Thoracic aorta (tissue), 2 donors: ENCODE measurements at regions not wholly inside any gene's neighbourhood (a gene's known extent, or its start where the extent isn't known, plus 50 kb on each side); places are given as distances from the start of the nearest gene placed in this dataset.

Experiments
- ATAC-seq: fragments of 150-250 bp; one replicate; pipeline ENCODE4 v1.8.0; 2017; ENCODE audit warnings: low read depth; ENCODE audit not compliant: insufficient number of reproducible peaks, low FRiP score
- DNase-seq: peaks from one replicate; pipeline ENCODE4 v3.0.0-alpha.2; 2020; ENCODE audit warnings: low spot score
- H3K27ac ChIP-seq, 2 donors: fragments of 200-600 bp; sonication (generic); 1 replicate in 1 of 2; 2 replicates in 1 of 2; pipeline ENCODE4 v1.5.1; 2016; ENCODE audit warnings: mild to moderate bottlenecking in 2 of 2, moderate library complexity in 2 of 2
- H3K27me3 ChIP-seq: fragments of 200-600 bp; sonication (generic); replicated peaks from 2 replicates; pipeline ENCODE4 v1.6.0; 2016; ENCODE audit warnings: mild to moderate bottlenecking; ENCODE audit not compliant: insufficient read depth
- H3K36me3 ChIP-seq: fragments of 200-600 bp; sonication (generic); one replicate; pipeline ENCODE4 v1.5.1; 2016
- H3K4me1 ChIP-seq, 2 donors: fragments of 200-600 bp; sonication (generic); 1 replicate in 1 of 2; 2 replicates in 1 of 2; pipeline versions ENCODE4 v1.5.1 to v1.6.0; 2016; ENCODE audit warnings: low read depth in 2 of 2, mild to moderate bottlenecking in 1 of 2; ENCODE audit not compliant: control insufficient read depth in 1 of 2
- H3K4me3 ChIP-seq: fragments of 200-600 bp; sonication (generic); 2 replicates; pipeline ENCODE4 v1.5.1; 2016; ENCODE audit warnings: mild to moderate bottlenecking
- H3K9me3 ChIP-seq: fragments of 200-600 bp; sonication (generic); 2 replicates; pipeline ENCODE4 v1.5.1; 2016
- TF ChIP-seq, protein P1 (sequence below): fragments of 200-600 bp; sonication (generic); IDR thresholded peaks from one replicate; pipeline ENCODE4 v1.5.1; 2019; ENCODE audit warnings: antibody characterized with exemption

DNA sequence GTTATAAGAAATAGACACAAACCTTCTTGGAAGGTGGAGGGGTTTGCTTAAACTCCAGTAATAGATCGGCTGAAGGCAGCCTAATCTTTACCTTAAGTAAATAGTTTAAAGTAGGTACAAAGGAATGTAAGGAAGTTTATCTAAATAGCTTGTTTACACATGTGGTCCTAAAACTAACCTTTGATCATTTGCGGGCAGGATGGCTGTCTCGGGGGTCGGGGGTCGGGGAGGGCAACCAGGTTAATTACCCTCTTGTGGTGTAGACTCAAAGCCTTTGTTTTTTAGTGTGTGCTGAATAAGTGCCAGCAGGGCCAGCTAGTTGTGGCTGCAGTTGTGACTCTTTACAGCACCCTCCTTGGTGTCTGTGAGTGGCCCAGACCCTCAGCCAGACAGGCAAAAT lies 256.9 kb upstream of the SESN3 start:
- TF ChIP-seq, protein P1, sequence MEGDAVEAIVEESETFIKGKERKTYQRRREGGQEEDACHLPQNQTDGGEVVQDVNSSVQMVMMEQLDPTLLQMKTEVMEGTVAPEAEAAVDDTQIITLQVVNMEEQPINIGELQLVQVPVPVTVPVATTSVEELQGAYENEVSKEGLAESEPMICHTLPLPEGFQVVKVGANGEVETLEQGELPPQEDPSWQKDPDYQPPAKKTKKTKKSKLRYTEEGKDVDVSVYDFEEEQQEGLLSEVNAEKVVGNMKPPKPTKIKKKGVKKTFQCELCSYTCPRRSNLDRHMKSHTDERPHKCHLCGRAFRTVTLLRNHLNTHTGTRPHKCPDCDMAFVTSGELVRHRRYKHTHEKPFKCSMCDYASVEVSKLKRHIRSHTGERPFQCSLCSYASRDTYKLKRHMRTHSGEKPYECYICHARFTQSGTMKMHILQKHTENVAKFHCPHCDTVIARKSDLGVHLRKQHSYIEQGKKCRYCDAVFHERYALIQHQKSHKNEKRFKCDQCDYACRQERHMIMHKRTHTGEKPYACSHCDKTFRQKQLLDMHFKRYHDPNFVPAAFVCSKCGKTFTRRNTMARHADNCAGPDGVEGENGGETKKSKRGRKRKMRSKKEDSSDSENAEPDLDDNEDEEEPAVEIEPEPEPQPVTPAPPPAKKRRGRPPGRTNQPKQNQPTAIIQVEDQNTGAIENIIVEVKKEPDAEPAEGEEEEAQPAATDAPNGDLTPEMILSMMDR, result no peak
- H3K27ac ChIP-seq, result no peak overlapping the region
- no peak for ATAC-seq

DNA sequence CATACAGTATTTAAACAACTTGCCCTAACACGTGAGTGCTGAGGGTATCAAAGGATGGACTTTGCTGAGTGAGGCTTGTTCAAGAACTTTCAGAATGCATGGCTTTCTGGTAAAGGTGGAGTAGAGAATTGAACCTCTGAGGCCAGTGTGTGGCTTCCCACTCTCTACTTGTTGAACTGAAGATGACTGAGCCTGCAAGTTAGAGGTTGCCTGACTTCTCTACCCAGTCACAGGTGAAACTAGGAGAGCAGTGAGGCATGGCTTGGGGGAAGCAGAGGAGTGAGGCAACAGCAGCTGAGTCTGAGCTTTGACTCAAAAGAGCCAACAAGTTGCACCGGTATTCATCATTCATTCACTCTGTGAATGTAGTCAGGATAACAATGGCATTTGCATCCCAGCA lies 256.4 kb upstream of the SESN3 start:
- H3K27ac ChIP-seq, result no peak overlapping the region
- no peak for DNase-seq
- H3K4me3 ChIP-seq, result no peak overlapping the region
- no peaks in the 10 kb centered on the region for H3K36me3 ChIP-seq
- no peaks in the 10 kb centered on the region for H3K9me3 ChIP-seq
- TF ChIP-seq, protein P1, result no peak
- no peak for ATAC-seq
- H3K27me3 ChIP-seq, result no peaks in the 10 kb centered on the region
- H3K4me1 ChIP-seq, result no peaks in the 10 kb centered on the region

More for the DNA sequence above, 256.9 kb upstream of the SESN3 start:
- DNase-seq, result no peak
- no peaks in the 10 kb centered on the region for H3K4me1 ChIP-seq
- no peaks in the 10 kb centered on the region for H3K27me3 ChIP-seq
- H3K4me3 ChIP-seq, result no peak overlapping the region
- H3K9me3 ChIP-seq, result no peaks in the 10 kb centered on the region
- H3K36me3 ChIP-seq, result no peaks in the 10 kb centered on the region

DNA sequence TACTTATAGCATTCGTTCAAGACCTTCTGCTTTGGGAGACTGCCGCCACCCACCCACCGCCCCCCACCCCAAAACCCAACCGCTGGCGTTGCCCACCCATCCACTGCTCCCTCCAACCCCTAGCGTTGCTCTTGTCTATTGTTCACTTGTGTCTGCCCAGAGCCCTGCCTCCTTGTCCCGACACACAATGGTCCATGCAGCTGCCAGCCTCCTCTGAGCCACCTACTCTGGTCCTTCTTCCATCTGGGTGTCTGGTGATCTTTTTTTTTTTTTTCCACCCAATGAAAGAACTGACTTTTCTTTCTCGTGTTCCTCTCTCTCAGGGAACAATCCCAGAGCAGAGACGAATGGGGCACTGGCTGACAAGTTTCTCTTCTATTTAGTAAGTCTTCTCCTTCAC lies 256.0 kb upstream of the SESN3 start:
- Histone ChIP-seq H3K4me1 (no peaks in the 10 kb centered on the region), H3K4me3 (no peak overlapping the region), H3K36me3 (no peaks in the 10 kb centered on the region), H3K27ac (no peak overlapping the region), H3K27me3 (no peaks in the 10 kb centered on the region), H3K9me3 (no peaks in the 10 kb centered on the region)
- TF ChIP-seq, protein P1, result no peak
- no peak for DNase-seq
- ATAC-seq, result no peak

DNA sequence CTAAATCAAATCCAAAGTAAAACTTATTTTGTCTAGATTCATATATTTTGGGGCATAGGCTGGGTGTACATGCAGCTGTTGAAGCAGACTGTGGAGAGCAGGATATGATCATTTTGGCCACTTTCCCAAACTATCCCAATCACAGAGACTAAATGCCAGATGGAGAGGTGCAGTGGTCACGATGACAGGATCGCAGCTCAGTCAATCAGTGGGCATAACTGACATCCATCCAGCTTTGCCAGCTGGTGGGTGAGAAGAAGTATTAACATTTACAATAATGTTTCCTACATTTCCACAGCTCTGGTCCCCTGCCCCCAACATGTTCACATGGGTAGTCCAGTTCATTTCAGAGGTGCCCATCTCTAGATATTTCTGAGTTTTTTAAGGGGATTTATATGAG lies 255.5 kb upstream of the SESN3 start:
- Histone ChIP-seq H3K27ac (no peak overlapping the region), H3K36me3 (no peaks in the 10 kb centered on the region), H3K9me3 (no peaks in the 10 kb centered on the region), H3K4me3 (no peak overlapping the region), H3K4me1 (no peaks in the 10 kb centered on the region), H3K27me3 (no peaks in the 10 kb centered on the region)
- TF ChIP-seq, protein P1, result no peak
- ATAC-seq (no peak), DNase-seq (no peak)

DNA sequence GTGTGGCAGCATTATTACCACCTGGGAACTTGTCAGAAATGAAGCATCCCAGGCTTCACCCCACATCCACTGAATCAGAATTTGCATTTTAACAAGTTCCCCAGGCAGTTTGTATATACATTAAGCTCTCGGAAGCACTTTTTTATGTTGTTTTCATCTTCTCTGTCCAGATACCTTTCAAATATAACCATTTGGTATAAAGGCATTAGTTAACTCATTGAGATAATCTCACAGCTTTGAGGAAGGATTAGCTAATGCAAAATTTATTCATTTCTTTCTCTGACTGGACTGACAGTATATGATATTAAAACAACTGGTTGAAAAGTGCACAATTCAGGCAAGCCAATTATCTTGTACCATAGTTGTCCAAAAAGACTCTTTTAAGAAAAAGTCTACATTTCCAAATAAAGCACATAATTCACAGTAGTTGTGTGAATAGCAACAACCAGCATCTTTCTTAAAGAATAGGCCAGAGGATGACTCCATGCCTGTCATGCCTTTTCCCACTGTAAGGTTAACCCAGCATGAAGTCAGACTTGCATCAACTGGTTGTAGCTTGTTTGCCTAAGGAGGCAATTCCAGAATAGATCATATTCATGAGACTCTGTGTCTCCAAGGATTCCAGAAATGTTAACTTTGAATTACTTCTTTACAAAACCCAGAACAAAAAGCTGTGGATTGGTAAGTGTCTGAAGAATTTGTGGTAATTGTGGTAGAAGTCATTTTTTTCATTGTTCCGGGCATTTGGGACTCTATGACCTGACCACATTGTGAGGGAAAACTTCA lies 254.3 kb upstream of the SESN3 start:
- no peaks in the 10 kb centered on the region for H3K9me3 ChIP-seq
- no peaks in the 10 kb centered on the region for H3K4me1 ChIP-seq
- H3K27ac ChIP-seq, result no peak overlapping the region
- DNase-seq, result no peak
- H3K4me3 ChIP-seq, result no peak overlapping the region
- no peaks in the 10 kb centered on the region for H3K36me3 ChIP-seq
- H3K27me3 ChIP-seq, result no peaks in the 10 kb centered on the region
- no peak for ATAC-seq
- TF ChIP-seq, protein P1, result no peak
